Peyer's patch (tissue), 4 donors: ENCODE measurements at regions not wholly inside any gene's neighbourhood (a gene's known extent, or its start where the extent isn't known, plus 50 kb on each side); places are given as distances from the start of the nearest gene placed in this dataset.

Experiments
- POLR2A ChIP-seq, 2 donors: fragments of 450-650 bp; IDR thresholded peaks; one replicate each; pipeline ENCODE4 v1.5.1; 2017; ENCODE audit warnings: antibody characterized with exemption in 2 of 2, mild to moderate bottlenecking in 2 of 2, moderate library complexity in 2 of 2
- TF ChIP-seq, protein P1 (sequence below), 6 experiments: fragments of 450-650 bp in 4 of 6; fragments of 200-600 bp in 2 of 6; sonication (generic) in 1 of 6; IDR thresholded peaks; one replicate each; pipeline ENCODE4 v1.5.1; 2017 to 2019; ENCODE audit warnings: antibody characterized with exemption in 6 of 6, mild to moderate bottlenecking in 3 of 6, moderate library complexity in 1 of 6

- no peak for TF ChIP-seq POLR2A (IDR thresholded peaks at IDR 0.05)
- TF ChIP-seq, protein P1, sequence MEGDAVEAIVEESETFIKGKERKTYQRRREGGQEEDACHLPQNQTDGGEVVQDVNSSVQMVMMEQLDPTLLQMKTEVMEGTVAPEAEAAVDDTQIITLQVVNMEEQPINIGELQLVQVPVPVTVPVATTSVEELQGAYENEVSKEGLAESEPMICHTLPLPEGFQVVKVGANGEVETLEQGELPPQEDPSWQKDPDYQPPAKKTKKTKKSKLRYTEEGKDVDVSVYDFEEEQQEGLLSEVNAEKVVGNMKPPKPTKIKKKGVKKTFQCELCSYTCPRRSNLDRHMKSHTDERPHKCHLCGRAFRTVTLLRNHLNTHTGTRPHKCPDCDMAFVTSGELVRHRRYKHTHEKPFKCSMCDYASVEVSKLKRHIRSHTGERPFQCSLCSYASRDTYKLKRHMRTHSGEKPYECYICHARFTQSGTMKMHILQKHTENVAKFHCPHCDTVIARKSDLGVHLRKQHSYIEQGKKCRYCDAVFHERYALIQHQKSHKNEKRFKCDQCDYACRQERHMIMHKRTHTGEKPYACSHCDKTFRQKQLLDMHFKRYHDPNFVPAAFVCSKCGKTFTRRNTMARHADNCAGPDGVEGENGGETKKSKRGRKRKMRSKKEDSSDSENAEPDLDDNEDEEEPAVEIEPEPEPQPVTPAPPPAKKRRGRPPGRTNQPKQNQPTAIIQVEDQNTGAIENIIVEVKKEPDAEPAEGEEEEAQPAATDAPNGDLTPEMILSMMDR (IDR thresholded peaks at IDR 0.05): no peak
Observed at GRCh38 chr3:72013084-72013483, 228.1 kb upstream of the PROK2 start.
